GM12891 (cell line): ENCODE measurements at regions not wholly inside any gene's neighbourhood (a gene's known extent, or its start where the extent isn't known, plus 50 kb on each side); places are given as distances from the start of the nearest gene placed in this dataset.

Source experiments
- POLR2A ChIP-seq: IDR thresholded peaks from 2 replicates; pipeline ENCODE4 v1.6.1; 2011; ENCODE audit warnings: low read depth, low read length, control low read depth
- POLR2AphosphoS5 ChIP-seq: IDR thresholded peaks from 2 replicates; pipeline ENCODE4 v1.6.1; 2011; ENCODE audit warnings: low read depth, low read length, control low read depth
- SPI1 ChIP-seq: IDR thresholded peaks from 2 replicates; pipeline ENCODE4 v1.6.1; 2011; ENCODE audit warnings: low read depth, low read length, control low read depth
- TAF1 ChIP-seq: IDR thresholded peaks from 2 replicates; pipeline ENCODE4 v1.6.1; 2011; ENCODE audit warnings: low read depth, low read length, control low read depth

- TF ChIP-seq POLR2A, result no peak
- TF ChIP-seq TAF1, result no peak
- TF ChIP-seq SPI1, result no peak
- TF ChIP-seq POLR2AphosphoS5, result no peak
These were observed 91.7 kb upstream of the KDR start for GRCh38 chr4:55216863-55217635.
